HG03025 (cell line): ENCODE measurements at regions not wholly inside any gene's neighbourhood (a gene's known extent, or its start where the extent isn't known, plus 50 kb on each side); places are given as distances from the start of the nearest gene placed in this dataset.

Experiments used
- ATAC-seq: cut with Tn5 transposase; IDR thresholded peaks from one replicate; pipeline ENCODE4 v1.9.1; 2021; ENCODE audit warnings: mild to moderate bottlenecking, moderate library complexity; ENCODE audit not compliant: unreplicated experiment, low FRiP score

GRCh38 chr14:42378274-42378673, 771.6 kb downstream of the LRFN5 start:
- ATAC-seq: no peak

DNA sequence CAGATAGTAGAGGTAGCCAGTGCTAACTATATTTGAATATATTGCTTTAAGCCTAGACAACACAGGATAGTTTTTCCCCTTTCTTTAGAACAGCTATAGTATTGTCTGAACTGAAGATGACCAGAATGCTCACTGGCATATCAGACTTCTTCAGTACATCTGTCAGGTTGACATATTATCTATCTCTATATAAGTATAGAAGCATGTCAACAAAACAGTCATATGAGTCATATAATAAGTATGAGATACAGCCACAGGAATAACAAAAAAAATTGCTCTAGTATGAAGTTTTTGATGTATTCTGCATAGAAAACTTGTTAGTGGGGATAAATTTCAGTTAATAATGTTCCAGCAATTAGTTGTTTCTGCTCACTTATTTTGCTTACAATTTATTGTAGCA, 767.7 kb downstream of the LRFN5 start:
- no peak for ATAC-seq

DNA sequence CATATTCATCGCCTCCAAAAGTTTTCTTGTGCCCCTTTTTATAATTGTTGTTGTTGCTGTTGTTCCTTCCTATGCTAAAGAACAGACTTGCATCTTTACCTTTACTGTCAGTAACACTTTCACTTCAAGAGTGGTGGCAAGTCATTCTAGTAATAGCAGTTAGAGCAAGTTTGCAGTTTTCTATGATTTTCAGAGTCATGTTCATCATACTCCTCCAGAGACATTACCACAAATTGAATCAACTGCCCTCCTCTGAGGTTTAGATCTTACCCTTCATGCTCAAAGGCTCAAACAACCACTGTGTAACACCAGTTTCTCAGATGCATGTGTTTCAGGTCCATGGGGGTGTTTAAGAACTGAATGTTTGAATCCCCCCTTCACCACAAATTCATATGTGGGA, 763.4 kb downstream of the LRFN5 start:
- ATAC-seq: no peak

DNA sequence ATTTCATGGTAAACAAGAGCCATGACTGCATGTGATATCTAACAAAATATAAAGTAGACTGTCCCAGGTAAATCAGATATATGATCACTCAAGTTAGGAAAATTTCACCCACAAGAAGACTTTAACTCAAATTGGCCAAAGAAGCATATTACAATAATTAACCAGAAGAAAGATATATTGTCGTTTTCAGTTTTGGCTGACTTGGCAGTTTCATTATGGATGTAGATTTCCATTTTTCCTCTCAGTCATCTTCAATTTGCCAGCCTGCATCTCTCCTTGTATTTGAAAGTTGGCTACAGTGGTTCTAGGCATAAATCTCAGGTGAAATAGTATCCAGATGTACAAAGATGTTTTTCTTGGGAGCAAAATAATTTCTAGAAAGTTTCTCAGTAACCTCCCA, 761.6 kb downstream of the LRFN5 start:
- ATAC-seq: no peak

DNA sequence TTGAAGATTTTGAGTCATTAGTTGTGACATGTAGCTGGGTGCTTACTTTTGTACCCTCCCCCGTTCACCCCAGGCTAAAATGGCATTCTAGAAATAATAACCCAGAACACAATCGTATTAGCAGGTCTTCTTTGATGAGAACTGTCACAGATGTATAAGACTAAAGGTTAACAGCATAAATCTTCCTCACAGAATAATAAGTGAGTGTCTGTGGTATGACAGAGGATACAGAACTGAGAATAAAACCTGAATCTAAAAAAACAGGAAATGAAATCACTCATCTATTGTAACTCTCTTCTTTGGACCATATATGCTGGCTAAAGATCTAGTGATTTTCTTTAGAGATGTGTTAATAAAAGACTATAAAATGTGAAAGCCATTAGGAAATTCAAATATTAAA, 746.6 kb downstream of the LRFN5 start:
- ATAC-seq: no peak

- no peak for ATAC-seq
Observed at GRCh38 chr14:42335918-42336317, 729.2 kb downstream of the LRFN5 start.

- ATAC-seq: no peak
Observed at GRCh38 chr14:42334931-42335330, 728.3 kb downstream of the LRFN5 start.

DNA sequence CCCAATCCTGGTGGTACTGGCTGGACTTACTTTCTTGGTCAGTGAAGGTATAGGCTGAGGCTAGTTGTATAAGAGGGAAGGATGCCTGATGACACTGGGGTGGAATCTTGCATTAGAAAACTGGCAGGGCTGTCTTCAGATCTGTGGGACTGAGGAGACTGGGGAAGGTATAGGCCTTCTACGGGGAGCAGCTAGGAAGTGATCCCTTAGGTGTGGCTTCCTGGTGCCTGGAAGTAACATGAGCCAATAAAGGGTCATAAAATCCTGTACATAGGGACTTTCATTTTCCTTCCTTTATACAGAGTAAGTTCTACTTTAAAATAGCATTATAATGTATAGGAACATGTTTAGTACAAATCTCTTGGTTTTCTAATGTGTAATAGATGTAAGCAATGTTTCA, 716.8 kb downstream of the LRFN5 start:
- ATAC-seq: no peak

DNA sequence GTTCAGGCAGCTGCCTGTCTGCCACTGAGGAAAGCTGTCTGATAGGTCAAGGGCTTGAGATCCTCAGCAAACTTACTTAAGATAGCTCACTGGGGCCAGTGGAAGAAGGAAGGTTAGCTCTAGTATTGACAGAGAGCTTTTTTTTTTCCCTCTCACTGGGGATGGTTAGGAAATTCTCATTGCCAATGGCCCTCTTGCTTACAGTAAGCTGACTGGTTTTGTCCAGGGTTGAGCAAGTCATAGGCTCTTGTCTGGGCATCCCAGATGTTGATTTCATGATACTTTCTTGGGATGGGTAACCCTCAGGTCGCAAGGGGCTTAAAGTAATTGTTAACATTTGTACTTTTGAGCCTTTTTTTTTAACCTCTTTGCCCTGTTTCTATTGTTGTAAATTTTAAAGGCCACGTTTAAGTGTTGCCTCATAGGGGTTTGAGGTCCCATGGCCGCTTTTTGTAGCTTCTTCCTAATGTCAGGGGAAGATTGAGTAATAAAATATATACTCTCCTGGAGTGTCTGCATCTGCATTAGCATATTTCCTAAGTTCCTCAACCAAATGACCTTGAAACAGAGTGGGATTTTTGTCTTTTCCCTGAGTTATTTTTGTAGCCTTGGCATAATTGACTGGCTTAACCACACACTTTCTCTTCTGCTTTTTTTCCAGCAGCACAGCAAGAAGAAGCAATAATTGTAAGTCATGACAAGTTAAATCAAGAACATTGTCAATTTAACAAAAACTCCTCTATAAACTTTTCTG, 716.0 kb downstream of the LRFN5 start:
- no peak for ATAC-seq

DNA sequence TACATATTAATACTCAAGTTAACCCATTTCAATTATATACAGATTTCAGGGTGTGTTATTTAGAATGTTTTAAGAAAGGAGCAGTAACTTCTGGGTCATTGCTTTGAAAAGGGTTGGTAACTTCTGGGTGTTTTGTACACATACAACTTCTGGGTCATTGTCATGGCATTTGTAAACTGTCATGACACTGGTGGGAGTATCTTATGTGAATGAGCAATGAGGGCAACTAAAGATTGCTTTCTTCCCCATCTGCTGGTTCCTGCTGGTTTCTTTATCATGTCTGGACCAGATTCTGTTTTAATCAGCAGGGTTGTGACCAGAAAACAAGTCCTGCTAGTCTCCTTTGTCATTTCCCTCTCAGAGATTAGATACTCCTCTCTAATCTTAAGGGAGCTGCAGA, 713.3 kb downstream of the LRFN5 start:
- no peak for ATAC-seq

GRCh38 chr14:42316693-42317092, 710.0 kb downstream of the LRFN5 start:
- no peak for ATAC-seq

DNA sequence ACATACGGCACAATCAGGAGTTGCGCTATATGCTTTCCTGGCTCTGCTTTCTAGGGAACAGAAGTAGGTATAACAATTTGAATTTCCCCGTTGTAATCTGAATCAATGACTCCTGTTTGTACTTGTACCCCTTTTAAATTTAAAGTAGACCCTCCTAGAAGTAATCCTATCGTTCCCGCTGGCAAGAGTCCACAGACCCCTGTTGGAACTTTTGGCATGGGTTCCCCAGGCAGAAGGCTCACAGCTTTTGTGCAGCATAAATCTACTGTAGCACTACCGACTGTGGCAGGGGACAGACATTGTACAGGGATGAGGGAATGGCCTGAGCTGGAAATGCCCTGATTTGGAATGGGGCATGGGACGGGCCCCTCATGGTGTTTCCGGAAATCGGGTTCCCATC, 705.2 kb downstream of the LRFN5 start:
- ATAC-seq: no peak

DNA sequence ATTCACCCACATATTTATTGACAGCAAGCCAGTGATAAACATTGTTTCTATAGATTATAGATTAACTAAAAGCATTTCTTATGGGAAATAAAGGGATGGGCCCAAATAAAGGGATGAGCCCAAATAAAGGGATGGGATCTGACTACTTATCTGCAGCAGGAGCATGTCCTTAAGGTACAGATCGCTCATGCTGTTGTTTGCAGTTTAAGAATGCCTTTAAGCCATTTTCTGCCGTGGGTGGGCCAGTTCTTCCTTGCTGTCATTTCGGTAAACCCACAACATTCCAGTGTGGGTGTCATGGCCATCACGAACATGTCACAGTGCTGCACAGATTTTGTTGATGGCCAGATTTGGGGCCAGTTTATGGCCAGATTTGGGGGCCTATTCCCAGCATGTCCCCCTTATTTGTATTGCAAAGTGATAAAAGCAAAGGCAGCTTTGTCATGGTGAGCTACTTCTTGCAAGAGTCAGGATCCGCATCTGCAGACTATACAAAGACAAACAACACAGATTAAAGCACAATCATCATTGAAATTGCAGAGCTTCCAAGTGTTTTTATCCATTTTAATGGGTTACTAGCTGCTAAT, 700.7 kb downstream of the LRFN5 start:
- ATAC-seq: no peak

DNA sequence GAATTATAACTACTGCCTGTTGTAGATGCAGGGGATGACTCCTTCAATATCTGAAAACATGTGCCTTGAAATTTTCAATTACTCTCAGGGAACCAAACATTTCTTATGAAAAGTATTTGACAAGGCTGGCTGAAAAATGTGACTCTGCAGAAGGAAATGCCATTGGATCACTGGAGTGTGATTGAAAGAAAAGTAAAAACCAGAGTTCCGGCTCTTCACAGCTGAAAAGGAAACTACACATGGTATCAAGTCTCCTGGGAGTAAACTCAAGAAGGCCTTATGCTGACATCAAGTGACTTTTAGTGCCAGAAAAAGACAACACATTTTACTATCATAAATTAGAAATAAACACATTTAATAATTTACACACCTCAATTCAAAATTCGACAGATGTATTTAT, 693.0 kb downstream of the LRFN5 start:
- no peak for ATAC-seq

DNA sequence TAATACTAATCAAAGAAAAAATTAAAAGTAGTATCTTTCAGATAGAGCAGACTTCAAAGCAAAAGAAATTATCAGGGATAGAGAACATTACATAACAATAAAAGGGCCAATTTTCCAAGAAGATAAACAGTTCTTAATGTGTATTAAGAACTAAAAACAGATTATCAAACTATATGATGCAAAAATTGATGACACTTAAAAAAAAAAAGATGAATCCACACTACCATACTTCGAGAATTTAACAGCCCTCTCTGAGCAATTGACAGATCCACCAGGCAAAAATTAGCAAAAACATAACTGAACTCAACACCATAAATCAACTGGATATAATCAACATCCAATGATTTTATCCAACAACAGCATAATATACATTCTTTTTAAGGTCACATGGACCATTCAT, 686.5 kb downstream of the LRFN5 start:
- ATAC-seq: no peak

DNA sequence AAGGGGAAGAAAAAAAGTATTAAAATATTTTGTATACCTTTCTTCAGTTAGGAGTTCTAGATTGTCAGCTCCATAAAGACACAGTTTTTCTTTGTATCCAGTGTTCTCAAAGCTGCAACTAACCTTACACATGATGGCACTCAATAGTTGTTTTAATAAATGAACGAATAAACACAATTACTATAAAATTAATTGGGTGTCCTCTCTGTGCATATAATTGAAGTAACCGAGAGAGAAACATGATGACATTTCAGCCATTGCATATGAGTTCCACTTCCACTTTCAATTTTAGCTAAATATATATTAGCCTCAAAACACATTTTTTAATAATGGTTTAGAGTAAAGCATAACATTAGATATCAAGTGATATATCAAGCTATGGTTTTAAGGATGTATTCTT, 671.2 kb downstream of the LRFN5 start:
- no peak for ATAC-seq

- ATAC-seq: no peak
Observed at GRCh38 chr14:42269234-42269633, 662.6 kb downstream of the LRFN5 start.

- ATAC-seq: no peak
Observed at GRCh38 chr14:42248131-42248530, 641.5 kb downstream of the LRFN5 start.

- ATAC-seq: no peak
Observed at GRCh38 chr14:42241101-42241500, 634.4 kb downstream of the LRFN5 start.

- no peak for ATAC-seq
Observed at GRCh38 chr14:42229976-42230375, 623.3 kb downstream of the LRFN5 start.

DNA sequence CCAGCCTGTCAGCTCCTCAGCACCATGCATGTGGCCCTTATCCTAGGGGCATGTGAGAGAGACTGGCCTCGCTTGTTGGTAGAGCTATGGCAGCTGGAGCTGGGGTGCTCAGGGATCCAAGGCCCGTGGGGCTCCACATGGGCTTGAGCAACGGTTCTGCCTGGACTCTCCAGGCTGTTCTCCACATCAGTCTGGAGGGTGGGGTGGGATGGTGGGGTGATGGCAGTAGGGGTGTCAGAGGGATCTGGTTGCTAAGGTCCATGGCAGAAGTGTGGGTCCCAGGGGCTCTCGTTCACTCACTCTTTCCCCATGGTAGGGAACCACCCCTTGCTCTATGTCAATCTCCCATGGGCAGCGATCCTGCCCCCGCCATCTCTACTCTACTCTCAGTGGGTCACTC, 622.6 kb downstream of the LRFN5 start:
- ATAC-seq: no peak

- ATAC-seq: no peak
Observed at GRCh38 chr14:42228611-42229010, 621.9 kb downstream of the LRFN5 start.
